ENCODE measurements at regions not wholly inside any gene's neighbourhood (a gene's known extent, or its start where the extent isn't known, plus 50 kb on each side); places are given as distances from the start of the nearest gene placed in this dataset.

DNA sequence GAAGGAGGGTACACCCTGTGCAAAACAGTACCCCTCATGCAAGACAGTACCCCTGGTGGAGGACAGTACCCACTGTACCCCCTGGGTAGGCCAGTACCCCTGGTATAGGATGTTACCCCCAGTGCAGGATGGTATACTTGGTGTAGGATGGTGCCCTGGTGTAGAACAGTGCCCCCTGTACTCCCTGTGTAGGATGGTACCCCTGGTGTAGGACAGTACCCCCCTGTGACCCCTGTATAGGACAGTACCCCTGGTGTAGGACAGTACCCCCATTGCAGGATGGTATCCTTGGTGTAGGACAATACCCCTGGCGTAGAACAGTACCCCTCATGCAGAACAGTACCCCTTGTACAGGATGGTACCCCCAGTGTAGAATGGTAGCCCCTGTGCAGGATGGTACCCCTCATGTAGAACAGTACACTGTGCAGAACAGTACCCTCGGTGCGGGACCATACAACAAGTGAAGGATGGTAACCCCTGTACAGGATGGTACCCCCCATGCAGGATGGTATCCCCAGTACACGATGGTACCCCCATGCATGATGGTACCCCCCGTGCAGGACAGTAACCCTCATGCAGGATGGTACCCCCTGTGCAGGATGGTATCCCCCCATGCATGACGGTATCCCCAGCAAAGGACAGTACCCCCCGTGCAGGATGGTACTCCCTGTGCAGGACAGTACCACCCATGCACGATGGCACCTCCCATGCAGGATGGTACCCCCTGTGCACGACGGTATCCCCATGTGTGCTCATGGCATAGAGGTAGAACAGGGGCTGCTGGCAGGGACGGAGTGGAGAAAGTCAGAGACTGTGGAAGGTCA, 248.0 kb downstream of the DCDC2C start (continued):
- TF ChIP-seq IRX3 (CRISPR knock-in tag; IDR thresholded peaks at IDR 0.05; ENCODE audit: borderline replicate concordance, low read depth) (no peak), ZFAT (CRISPR knock-in tag; conservative IDR thresholded peaks at IDR 0.05) (no peak), NFIC (IDR thresholded peaks at IDR 0.05; ENCODE audit: low read length) (no peak), CENPT (CRISPR knock-in tag; IDR thresholded peaks at IDR 0.05; ENCODE audit: low read depth) (no peak), KDM3A (CRISPR knock-in tag; IDR thresholded peaks at IDR 0.05; ENCODE audit: low read depth) (no peak), RBFOX2 (IDR thresholded peaks at IDR 0.05; ENCODE audit: low read depth, low read length) (no peak), ZNF350 (CRISPR knock-in tag; IDR thresholded peaks at IDR 0.05; ENCODE audit: borderline replicate concordance, low read depth) (no peak)
- TF ChIP-seq, protein P1, sequence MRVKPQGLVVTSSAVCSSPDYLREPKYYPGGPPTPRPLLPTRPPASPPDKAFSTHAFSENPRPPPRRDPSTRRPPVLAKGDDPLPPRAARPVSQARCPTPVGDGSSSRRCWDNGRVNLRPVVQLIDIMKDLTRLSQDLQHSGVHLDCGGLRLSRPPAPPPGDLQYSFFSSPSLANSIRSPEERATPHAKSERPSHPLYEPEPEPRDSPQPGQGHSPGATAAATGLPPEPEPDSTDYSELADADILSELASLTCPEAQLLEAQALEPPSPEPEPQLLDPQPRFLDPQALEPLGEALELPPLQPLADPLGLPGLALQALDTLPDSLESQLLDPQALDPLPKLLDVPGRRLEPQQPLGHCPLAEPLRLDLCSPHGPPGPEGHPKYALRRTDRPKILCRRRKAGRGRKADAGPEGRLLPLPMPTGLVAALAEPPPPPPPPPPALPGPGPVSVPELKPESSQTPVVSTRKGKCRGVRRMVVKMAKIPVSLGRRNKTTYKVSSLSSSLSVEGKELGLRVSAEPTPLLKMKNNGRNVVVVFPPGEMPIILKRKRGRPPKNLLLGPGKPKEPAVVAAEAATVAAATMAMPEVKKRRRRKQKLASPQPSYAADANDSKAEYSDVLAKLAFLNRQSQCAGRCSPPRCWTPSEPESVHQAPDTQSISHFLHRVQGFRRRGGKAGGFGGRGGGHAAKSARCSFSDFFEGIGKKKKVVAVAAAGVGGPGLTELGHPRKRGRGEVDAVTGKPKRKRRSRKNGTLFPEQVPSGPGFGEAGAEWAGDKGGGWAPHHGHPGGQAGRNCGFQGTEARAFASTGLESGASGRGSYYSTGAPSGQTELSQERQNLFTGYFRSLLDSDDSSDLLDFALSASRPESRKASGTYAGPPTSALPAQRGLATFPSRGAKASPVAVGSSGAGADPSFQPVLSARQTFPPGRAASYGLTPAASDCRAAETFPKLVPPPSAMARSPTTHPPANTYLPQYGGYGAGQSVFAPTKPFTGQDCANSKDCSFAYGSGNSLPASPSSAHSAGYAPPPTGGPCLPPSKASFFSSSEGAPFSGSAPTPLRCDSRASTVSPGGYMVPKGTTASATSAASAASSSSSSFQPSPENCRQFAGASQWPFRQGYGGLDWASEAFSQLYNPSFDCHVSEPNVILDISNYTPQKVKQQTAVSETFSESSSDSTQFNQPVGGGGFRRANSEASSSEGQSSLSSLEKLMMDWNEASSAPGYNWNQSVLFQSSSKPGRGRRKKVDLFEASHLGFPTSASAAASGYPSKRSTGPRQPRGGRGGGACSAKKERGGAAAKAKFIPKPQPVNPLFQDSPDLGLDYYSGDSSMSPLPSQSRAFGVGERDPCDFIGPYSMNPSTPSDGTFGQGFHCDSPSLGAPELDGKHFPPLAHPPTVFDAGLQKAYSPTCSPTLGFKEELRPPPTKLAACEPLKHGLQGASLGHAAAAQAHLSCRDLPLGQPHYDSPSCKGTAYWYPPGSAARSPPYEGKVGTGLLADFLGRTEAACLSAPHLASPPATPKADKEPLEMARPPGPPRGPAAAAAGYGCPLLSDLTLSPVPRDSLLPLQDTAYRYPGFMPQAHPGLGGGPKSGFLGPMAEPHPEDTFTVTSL (CRISPR knock-in tag; IDR thresholded peaks at IDR 0.05; ENCODE audit: borderline replicate concordance) = no peak
